ELR (cell line): ENCODE measurements at regions not wholly inside any gene's neighbourhood (a gene's known extent, or its start where the extent isn't known, plus 50 kb on each side); places are given as distances from the start of the nearest gene placed in this dataset.
"Not testable (repeated sequence)": the region's sequence is repeated elsewhere in the genome, so short reads cannot be mapped to it uniquely, and the experiment has no call there.

Source experiments
- DNase-seq: peaks from one replicate; pipeline ENCODE4 v3.0.0-alpha.2; 2015; ENCODE audit warnings: low read depth

DNA sequence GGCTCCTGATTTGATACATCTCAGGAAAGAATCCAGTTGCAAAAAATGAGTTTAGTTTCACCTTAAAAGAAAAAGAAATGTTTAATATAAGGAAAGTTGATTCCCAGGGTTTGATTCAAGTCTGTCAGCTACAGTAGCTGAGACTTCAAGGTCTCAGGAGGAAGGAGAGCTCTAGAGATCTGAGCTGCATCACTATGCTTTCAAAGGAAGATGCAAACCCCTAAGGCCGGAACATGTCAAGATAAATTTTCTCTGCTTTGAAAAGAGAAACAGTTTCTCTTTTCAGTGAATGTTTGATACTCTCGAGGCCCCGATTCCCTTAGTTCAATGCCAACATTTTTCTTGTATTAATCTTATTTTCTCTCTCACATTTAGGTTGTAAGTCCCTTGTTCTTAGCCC lies 128.6 kb downstream of the RGPD3 start:
- no peak for DNase-seq

GRCh38 chr2:106339132-106339531 lies 129.1 kb downstream of the RGPD3 start:
- DNase-seq = no peak

GRCh38 chr2:106338043-106338442 lies 130.2 kb downstream of the RGPD3 start:
- no peak for DNase-seq

DNA sequence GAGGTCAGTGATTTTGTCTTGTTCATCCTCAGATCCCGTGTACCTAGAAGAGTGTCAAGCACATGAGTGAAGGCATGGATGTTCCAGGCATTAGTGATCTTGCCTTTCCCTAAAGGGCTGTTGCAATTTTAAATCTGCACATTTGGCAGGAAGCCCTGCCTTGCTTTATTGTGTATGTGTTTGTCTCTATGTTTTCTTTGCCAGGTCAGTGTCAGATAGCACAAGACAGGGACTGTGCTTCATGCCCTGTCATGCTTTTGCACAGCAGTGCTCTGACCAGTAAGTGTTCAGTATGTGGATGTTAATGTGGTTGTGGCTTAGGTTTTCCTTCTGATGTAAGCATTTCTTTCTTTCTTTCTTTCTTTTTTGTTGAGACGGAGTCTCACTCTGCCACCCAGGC lies 131.5 kb downstream of the RGPD3 start:
- DNase-seq = no peak

DNA sequence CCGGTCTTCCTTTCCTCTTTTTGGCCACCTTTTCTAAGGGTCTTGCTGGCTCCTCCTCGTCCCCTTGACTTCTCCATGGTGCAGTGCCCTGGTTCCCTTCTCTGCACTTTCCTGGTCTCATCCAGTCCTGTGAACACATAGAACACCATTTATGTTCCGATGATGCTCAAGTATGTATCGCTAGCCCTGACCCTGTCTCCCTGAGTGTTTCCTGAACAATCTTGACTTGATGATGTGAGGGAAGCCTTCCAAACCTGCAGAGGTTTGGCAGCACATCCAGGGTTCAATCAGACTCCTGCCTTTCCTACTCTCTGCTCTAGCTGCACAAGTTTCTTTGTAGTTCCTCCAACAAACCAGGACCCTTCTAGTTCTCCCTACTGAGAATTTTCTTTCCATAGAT lies 132.1 kb downstream of the RGPD3 start:
- DNase-seq = no peak

- DNase-seq = no peak
These were observed 133.4 kb downstream of the RGPD3 start for GRCh38 chr2:106334802-106335201.

DNA sequence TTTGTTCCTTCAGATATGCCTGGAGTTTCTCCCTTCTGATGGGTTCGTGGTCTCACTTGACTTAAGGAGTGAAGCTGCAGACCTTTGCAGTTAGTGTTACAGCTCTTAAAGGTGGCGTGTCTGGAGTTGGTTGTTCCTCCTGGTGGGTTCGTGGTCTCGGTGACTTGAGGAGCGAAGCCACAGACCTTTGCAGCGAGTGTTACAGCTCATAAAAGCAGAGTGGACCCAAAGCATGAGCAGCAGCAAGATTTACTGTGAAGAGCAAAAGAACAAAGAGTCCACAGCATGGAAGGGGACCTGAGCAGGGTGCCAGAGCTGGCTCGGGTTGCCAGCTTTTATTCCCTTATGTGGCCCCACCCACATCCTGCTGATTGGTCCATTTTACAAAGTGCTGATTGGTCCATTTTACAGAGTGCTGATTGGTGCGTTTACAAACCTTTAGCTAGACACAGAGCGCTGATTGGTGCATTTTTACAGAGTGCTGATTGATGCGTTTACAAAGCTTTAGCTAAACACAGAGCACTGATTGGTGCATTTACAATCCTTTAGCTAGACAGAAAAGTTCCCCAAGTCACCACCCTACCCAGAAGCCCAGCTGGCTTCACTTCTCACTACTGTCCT lies 134.8 kb downstream of the RGPD3 start:
- not testable (repeated sequence) for DNase-seq

DNA sequence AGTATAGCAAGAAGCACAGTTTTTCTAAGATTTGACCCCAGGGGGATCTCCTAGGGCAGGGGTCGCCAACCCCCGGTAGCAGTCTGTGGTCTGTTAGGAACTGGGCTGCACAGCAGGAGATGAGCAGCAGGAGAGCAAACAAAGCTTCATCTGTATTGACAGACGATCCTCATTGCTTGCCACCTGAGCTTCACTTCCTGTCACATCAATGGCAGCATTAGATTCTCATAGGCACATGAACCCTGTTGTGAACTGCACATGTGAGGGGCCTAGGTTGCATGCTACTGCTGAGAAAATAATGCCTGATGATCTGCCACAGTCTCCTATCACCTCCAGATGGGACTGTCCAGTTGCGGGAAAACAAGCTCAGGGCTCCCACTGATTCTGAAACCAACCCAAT lies 136.2 kb downstream of the RGPD3 start:
- DNase-seq = no peak

- DNase-seq = peak; percentile 1
These were observed 136.5 kb upstream of the UXS1 start for GRCh38 chr2:106330384-106331261.

DNA sequence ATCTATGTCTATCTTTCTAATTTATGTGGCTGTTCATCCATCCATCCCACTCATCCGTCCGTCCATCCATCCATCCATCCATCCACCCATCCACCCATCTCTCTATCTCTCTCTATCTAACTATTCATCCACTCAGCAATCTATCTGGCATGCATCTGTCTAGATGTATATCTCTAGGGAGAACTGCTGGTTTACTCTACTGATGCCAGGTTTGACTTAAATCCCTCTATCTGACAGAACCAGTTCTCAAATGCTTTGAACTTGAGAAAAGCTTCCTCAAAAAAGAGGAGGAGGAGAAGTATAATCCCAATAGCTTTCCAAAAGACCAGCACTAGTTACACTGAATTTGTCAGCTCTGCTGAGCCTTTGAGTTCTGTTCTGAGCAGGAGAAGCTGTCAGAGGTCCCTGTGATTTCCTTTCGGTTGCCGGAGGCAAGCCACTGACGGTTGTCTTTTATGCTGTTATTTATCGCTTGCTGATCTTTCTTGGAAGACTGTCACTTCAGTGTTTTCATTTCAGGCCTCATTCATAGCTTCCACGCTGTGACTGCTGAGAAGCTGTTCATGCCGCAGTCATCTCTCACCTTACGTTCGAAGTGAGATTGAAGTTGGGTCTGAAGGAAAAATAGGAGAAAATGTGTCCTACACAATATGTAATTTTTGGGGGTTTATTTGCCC lies 129.4 kb upstream of the UXS1 start:
- no peak for DNase-seq

DNA sequence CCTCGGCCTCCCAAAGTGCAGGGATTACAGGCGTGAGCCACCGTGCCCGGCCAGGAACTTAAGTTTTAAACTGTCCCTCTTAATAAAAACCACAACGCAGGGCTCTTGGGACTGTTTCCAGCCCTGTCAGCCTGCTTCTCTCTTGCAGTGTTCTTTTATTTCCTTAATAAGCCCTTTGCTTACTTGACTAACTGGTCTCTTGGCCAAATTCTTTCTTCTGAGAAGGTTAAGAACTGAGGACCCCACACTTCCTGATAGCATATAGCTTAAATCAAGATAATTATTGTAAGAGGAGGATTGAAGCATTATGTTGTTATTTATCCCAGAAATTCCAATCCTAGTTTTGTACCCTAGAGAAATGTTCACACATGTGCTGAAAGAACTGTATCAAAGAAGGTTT lies 128.2 kb upstream of the UXS1 start:
- no peak for DNase-seq

DNA sequence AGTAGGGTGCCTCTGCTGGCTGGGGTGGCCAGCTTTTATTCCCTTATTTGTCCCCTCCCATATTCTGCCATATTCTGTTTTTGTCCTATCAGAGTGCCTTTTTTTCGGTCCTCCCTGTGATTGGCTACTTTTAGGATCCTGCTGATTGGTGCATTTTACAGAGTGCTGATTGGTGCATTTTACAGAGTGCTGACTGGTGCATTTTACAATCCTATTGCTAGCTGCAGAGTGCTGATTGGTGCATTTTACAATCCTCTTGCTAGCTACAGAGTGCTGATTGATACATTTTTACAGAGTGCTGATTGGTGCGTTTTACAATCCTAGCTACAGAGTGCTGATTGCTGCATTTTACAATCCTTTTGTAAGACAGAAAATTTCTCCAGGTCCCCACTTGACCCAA lies 126.3 kb upstream of the UXS1 start:
- not testable (repeated sequence) for DNase-seq

GRCh38 chr2:106316915-106317314 lies 122.8 kb upstream of the UXS1 start:
- DNase-seq = no peak

GRCh38 chr2:106314444-106314843 lies 120.3 kb upstream of the UXS1 start:
- DNase-seq = no peak

GRCh38 chr2:106311041-106311370 lies 116.9 kb upstream of the UXS1 start:
- no peak for DNase-seq

GRCh38 chr2:106307860-106308259 lies 113.8 kb upstream of the UXS1 start:
- no peak for DNase-seq

- DNase-seq = no peak
These were observed 112.3 kb upstream of the UXS1 start for GRCh38 chr2:106306387-106306786.

GRCh38 chr2:106304612-106305184 lies 110.6 kb upstream of the UXS1 start:
- DNase-seq = no peak

DNA sequence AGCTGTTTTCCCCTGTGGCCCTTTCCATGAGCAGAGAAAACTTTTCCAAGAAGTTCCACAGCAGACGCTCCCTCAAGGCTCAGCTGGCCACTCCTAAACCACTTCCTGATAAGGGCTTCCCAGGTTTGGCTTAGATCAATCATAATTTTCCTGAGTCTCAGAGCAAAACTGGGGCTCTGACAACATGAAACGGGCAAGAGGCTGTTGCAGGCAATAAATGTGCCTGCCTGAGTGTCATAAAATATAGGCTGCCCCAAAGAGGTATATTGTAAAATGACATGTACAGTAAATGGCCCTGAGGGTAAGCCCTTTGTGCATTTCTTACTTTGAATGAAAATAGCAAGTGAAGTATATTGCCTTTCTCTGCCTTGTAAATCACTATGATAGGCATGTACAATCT lies 105.6 kb upstream of the UXS1 start:
- no peak for DNase-seq

DNA sequence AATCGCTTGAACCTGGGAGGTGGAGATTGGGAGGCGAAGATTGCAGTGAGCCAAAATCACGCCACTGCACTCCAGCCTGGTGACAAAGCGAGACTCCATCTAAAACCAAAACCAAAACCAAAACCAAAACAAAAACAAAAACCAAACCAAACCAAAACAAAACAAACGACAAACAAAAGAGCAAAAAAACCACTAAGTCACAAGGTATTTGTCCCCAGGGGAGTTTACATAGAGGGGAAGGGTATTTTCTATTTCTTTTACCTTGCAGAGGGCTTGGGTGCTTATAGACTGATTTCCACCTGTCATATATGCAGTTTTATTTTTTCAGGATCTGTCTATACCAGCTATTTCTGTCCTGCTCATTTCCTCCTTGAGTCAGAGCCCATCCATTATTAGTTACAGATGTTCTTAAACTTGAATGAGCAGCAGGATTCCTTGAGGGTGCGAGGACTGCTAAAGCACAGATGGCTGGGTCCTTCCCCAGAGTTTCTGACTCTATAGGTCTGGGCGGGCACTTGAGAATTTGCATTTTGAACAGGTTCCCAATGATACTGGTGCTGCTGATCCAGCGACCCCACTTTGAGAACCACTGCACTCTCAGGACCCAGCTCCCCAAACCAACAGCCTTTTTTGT lies 102.2 kb upstream of the UXS1 start:
- no peak for DNase-seq

GRCh38 chr2:106294182-106294581 lies 100.1 kb upstream of the UXS1 start:
- DNase-seq = no peak

GRCh38 chr2:106293271-106293783 lies 99.2 kb upstream of the UXS1 start:
- DNase-seq = no peak
